HCT116 (cell line): ENCODE measurements at regions not wholly inside any gene's neighbourhood (a gene's known extent, or its start where the extent isn't known, plus 50 kb on each side); places are given as distances from the start of the nearest gene placed in this dataset.

Source experiments
- ATAC-seq: fragments of 200-7000 bp; cut with Tn5 transposase; 2 replicates; pipeline ENCODE4 v1.9.1; 2020; ENCODE audit warnings: mild to moderate bottlenecking, moderate library complexity
- BruUV-seq: library from RNA; stranded (reverse); fragments of 400-500 nt; replicated peaks from 2 replicates; lab custom pipeline; 2021; lab: Mats Ljungman, UMichigan
- CTCF ChIA-PET: fragments of 300-600 bp; sonication (Branson Sonifier 250); formaldehyde crosslinking; loops from one replicate; lab custom pipeline; 2021; ENCODE audit warnings: antibody characterized with exemption; lab: Charles Lee
- POLR2A ChIA-PET: fragments of 300-600, 350-600 bp; sonication (Branson Sonifier 250); formaldehyde crosslinking; loops from one replicate; lab custom pipeline; 2021; ENCODE audit warnings: antibody characterized with exemption; lab: Charles Lee
- RAD21 ChIA-PET, 2 experiments: fragments of 300-600 bp; sonication (Branson Sonifier 250); formaldehyde crosslinking; loops; one replicate each; lab custom pipeline; 2023; ENCODE audit warnings: low total read pairs in 2 of 2; ENCODE audit not compliant: uncharacterized antibody in 2 of 2, unreplicated experiment in 2 of 2, low non-redundant PET in 1 of 2; lab: Charles Lee
- DNase-seq: peaks from one replicate; pipeline ENCODE4 v3.0.0-alpha.2; 2010; ENCODE audit warnings: low read depth, low spot score
- H2AFZ ChIP-seq: fragments of 200-600 bp; shearing (Covaris generic), sonication (generic); 2 replicates; pipeline ENCODE4 v1.6.1; 2017; ENCODE audit warnings: low read depth, mixed run types, mixed read lengths, antibody characterized with exemption, low read length; ENCODE audit not compliant: poor library complexity, severe bottlenecking
- H3K27ac ChIP-seq: 2 replicates; pipeline ENCODE4 v1.5.1; 2012; ENCODE audit warnings: low read depth, low read length
- H3K27me3 ChIP-seq: fragments of 200-600 bp; sonication (generic); 2 replicates; pipeline ENCODE4 v1.6.1; 2016; ENCODE audit warnings: mixed run types, low read length, mixed read lengths; ENCODE audit not compliant: insufficient read depth
- H3K36me3 ChIP-seq, 2 experiments: fragments of 200-500 bp in 1 of 2; fragments of 200-600 bp in 1 of 2; sonication (Bioruptor generic) in 1 of 2; sonication (generic) in 1 of 2; 2 replicates each; pipeline versions ENCODE4 v1.5.1 to v1.6.1; 2014 to 2016; ENCODE audit warnings: low read length in 2 of 2, inconsistent platforms in 1 of 2, mixed read lengths in 1 of 2, mixed run types in 1 of 2; ENCODE audit not compliant: insufficient read depth in 2 of 2, control insufficient read depth in 1 of 2
- H3K4me1 ChIP-seq, 2 experiments: fragments of 200-600 bp in 1 of 2; sonication (generic) in 1 of 2; 2 replicates each; pipeline versions ENCODE4 v1.5.1 to v1.6.1; 2012 to 2017; ENCODE audit warnings: low read length in 2 of 2, inconsistent platforms in 1 of 2, mild to moderate bottlenecking in 1 of 2, mixed read lengths in 1 of 2, mixed run types in 1 of 2, moderate library complexity in 1 of 2; ENCODE audit not compliant: insufficient read depth in 2 of 2, control insufficient read depth in 1 of 2
- H3K4me2 ChIP-seq: fragments of 200-600 bp; sonication (generic); 2 replicates; pipeline ENCODE4 v1.6.1; 2017; ENCODE audit warnings: mixed run types, low read length, mixed read lengths
- H3K4me3 ChIP-seq, 2 experiments: fragments of 200-600 bp in 1 of 2; sonication (generic) in 1 of 2; replicated peaks in 1 of 2; 2 replicates each; pipeline ENCODE4 v1.5.1; 2011 to 2016; ENCODE audit warnings: low read length in 2 of 2, control low read depth in 1 of 2, low read depth in 1 of 2, mild to moderate bottlenecking in 1 of 2, mixed read lengths in 1 of 2, mixed run types in 1 of 2
- H3K79me2 ChIP-seq: fragments of 200-600 bp; sonication (generic); 2 replicates; pipeline ENCODE4 v1.6.1; 2017; ENCODE audit warnings: mild to moderate bottlenecking, mixed run types, low read length, moderate library complexity, mixed read lengths; ENCODE audit not compliant: insufficient read depth
- H3K9ac ChIP-seq: fragments of 200-600 bp; sonication (generic); 2 replicates; pipeline ENCODE4 v1.6.1; 2016; ENCODE audit warnings: low read length, mixed read lengths
- H3K9me2 ChIP-seq: fragments of 200-600 bp; sonication (generic), shearing (Covaris generic); 2 replicates; pipeline ENCODE4 v1.6.1; 2017; ENCODE audit warnings: mixed run types, mild to moderate bottlenecking, moderate library complexity; ENCODE audit not compliant: insufficient read depth
- H3K9me3 ChIP-seq, 2 experiments: fragments of 200-500 bp in 1 of 2; fragments of 200-600 bp in 1 of 2; sonication (Bioruptor generic) in 1 of 2; sonication (generic) in 1 of 2; 2 replicates each; pipeline ENCODE4 v1.6.1; 2014 to 2017; ENCODE audit warnings: low read length in 2 of 2, mixed read lengths in 2 of 2, inconsistent platforms in 1 of 2, low read depth in 1 of 2, mild to moderate bottlenecking in 1 of 2, mixed run types in 1 of 2, moderate library complexity in 1 of 2; ENCODE audit not compliant: control insufficient read depth in 1 of 2, insufficient read depth in 1 of 2
- H4K20me1 ChIP-seq: fragments of 200-600 bp; sonication (generic), shearing (Covaris generic); 2 replicates; pipeline ENCODE4 v1.6.1; 2017; ENCODE audit warnings: mixed run types, mild to moderate bottlenecking, moderate library complexity; ENCODE audit not compliant: insufficient read depth
- EZH2phosphoT487 ChIP-seq: fragments of 200-600 bp; IDR thresholded peaks from 2 replicates; pipeline ENCODE4 v1.6.1; 2018; ENCODE audit warnings: antibody characterized with exemption, borderline replicate concordance
- FOSL1 ChIP-seq: IDR thresholded peaks from 2 replicates; pipeline ENCODE4 v1.6.1; 2012; ENCODE audit warnings: low read depth
- ZFX ChIP-seq: fragments of 450-650 bp; IDR thresholded peaks from 2 replicates; pipeline ENCODE4 v1.6.1; 2017
- ZNF274 ChIP-seq: fragments of 200-500 bp; sonication (Bioruptor generic); IDR thresholded peaks from 2 replicates; pipeline ENCODE4 v1.6.1; 2014; ENCODE audit warnings: mild to moderate bottlenecking, low read depth, low read length, inconsistent platforms
- intact Hi-C: fragments of 100-400 bp; cut with micrococcal nuclease; formaldehyde crosslinking; loops from 2 replicates; pipeline ENCODE4 v1.10.0; 2022

DNA sequence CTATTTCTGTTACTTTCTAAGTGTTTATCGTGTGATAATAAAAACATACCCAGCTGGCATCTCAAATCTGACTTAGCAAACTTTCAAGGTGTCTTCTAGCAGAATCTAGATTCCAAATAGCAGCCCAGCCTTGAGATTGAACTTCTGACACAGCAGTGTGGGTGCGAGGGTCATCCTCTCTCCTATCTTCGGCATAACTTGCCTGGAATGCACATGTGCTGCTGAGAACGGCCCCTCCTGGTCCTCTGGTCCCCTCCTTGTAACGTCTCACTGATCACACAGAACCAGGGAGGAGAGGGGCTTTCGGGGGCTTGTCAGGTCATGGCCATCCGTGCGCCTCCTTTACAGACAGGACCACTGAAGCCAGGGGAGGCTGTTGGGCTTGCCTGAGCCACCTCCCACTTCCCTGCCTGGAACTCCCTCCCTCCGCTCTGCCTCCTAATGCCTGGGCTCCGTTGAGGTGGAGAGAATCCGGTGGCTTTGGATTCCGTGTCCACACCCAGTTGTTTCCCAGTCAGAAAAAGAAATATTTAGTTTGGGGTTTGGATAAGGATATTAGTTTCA lies 344.4 kb upstream of the C2CD4B start:
- Histone ChIP-seq H4K20me1 (no peaks in the 10 kb centered on the region), H3K27ac (no peak overlapping the region), H3K9me3 (no peaks in the 10 kb centered on the region), H2AFZ (no peak overlapping the region), H3K4me3 (no peak overlapping the region), H3K27me3 (peaks cover 14% of the 10 kb centered on the region; the same call in 1 of the 2 replicates), H3K9ac (no peak overlapping the region), H3K9me2 (no peaks in the 10 kb centered on the region), H3K79me2 (no peaks in the 10 kb centered on the region), H3K4me2 (no peak overlapping the region), H3K36me3 (no peaks in the 10 kb centered on the region), H3K4me1 (peaks cover 3 to 8% of the 10 kb centered on the region in 2 experiments; a peak in 3 of 4 replicates)
- intact Hi-C loops, result no loop called here
- ChIA-PET POLR2A (no interaction called here), CTCF (no interaction called here), RAD21 (no interaction called here)
- BruUV-seq, result no TSS peak
- DNase-seq, result no peak
- no peak for ATAC-seq
- TF ChIP-seq FOSL1 (no peak), ZFX (no peak)

DNA sequence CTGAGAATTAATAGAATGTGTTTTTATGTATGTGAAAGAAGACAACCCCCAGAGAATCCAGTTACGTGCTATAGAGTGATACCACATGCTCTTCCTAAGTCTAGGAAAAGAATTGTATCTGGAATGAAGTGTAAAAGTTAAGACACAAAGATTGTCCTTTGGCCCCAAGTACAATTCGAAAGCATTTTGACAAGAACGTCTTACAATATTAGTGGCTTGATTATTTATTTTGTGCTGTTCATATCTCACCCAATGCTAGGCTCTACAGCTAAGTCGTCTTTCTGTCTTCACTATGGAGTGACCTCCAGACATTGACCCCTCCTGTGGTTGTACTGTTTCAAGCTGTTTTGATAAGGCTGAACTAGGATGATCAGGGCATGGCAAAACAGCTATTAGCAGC lies 345.7 kb upstream of the C2CD4B start:
- Histone ChIP-seq H3K4me2 (no peak overlapping the region), H3K9me2 (no peaks in the 10 kb centered on the region), H3K4me3 (no peak overlapping the region), H4K20me1 (no peaks in the 10 kb centered on the region), H3K27me3 (peaks cover 20% of the 10 kb centered on the region), H2AFZ (no peak overlapping the region), H3K36me3 (no peaks in the 10 kb centered on the region), H3K79me2 (no peaks in the 10 kb centered on the region), H3K4me1 (peaks cover 3 to 8% of the 10 kb centered on the region in 2 experiments; a peak in 3 of 4 replicates), H3K9me3 (no peaks in the 10 kb centered on the region), H3K9ac (no peak overlapping the region), H3K27ac (no peak overlapping the region)
- ATAC-seq, result no peak
- DNase-seq, result no peak
- no TSS peak for BruUV-seq
- POLR2A ChIA-PET, result no interaction called here
- no peak for TF ChIP-seq ZNF274
- TF ChIP-seq EZH2phosphoT487, result no peak
- intact Hi-C loops, result no loop called here
- RAD21 ChIA-PET, result no interaction called here
- CTCF ChIA-PET, result interaction anchor here (1.3 kb wide), 1 partner anchor 39 kb away, joined by 4 read pairs; no protein-coding TSS in a partner anchor
